Naive thymus-derived CD8-positive, alpha-beta T cell (primary cell): ENCODE measurements at regions not wholly inside any gene's neighbourhood (a gene's known extent, or its start where the extent isn't known, plus 50 kb on each side); places are given as distances from the start of the nearest gene placed in this dataset.

Experiments used
- ATAC-seq, 2 donors: fragments of 150-1000 bp; cut with Tn5 transposase in 1 of 2; sonication (Bioruptor Pico), chemical (Tn5 transposase) in 1 of 2; 1 replicate in 1 of 2; 2 replicates in 1 of 2; pipeline ENCODE4 v1.10.0; 2021; ENCODE audit warnings: mild to moderate bottlenecking in 2 of 2, moderate library complexity in 2 of 2
- POLR2A ChIA-PET: fragments of 350-600 bp; sonication (Branson Sonifier 250); formaldehyde crosslinking; loops from one replicate; lab custom pipeline; 2021; ENCODE audit warnings: antibody characterized with exemption; lab: Charles Lee
- DNase-seq, 10 donors: peaks; one replicate each; pipeline versions ENCODE4 v3.0.0 to v3.0.0-alpha.2; 2020 to 2022
- H3K27ac Mint-ChIP-seq, 10 donors: one replicate each; pipeline ENCODE4 v1.8.0; 2020 to 2022; ENCODE audit warnings: mild to moderate bottlenecking in 10 of 10, mixed read lengths in 10 of 10, moderate library complexity in 4 of 10, inconsistent platforms in 1 of 10
- H3K27me3 Mint-ChIP-seq, 5 donors: one replicate each; pipeline ENCODE4 v1.8.0; 2021 to 2022; ENCODE audit warnings: mixed read lengths in 5 of 5
- H3K36me3 Mint-ChIP-seq, 3 donors: one replicate each; pipeline ENCODE4 v1.8.0; 2020 to 2022; ENCODE audit warnings: mixed read lengths in 3 of 3, mild to moderate bottlenecking in 2 of 3, inconsistent platforms in 1 of 3
- H3K4me1 Mint-ChIP-seq, 4 donors: one replicate each; pipeline ENCODE4 v1.8.0; 2021 to 2022; ENCODE audit warnings: mixed read lengths in 4 of 4
- H3K4me3 Mint-ChIP-seq, 10 donors: one replicate each; pipeline ENCODE4 v1.8.0; 2020 to 2022; ENCODE audit warnings: mild to moderate bottlenecking in 10 of 10, mixed read lengths in 10 of 10, moderate library complexity in 6 of 10, inconsistent platforms in 1 of 10
- H3K9me3 Mint-ChIP-seq, 9 donors: one replicate each; pipeline ENCODE4 v1.8.0; 2020 to 2022; ENCODE audit warnings: mixed read lengths in 9 of 9, mild to moderate bottlenecking in 3 of 9, inconsistent platforms in 1 of 9, moderate library complexity in 1 of 9

DNA sequence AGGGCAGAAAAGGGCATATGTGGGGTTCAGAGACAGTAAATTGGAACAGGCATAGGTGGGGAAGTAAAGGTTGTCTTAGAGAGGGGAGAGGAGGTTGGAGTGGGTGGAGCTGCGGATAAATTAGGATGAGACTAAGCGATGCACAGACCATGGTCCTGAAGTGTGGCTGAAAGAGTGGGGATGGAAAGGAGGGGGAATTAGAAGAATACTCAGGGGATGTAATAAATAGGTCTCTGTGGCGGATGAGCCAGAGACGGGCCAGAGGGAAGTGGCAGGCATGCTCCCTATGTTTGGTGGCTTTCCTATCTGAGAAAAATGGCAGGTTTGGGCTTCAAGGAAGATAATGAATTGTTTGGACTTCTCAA lies 123.4 kb downstream of the OLFM4 start:
- H3K4me3 Mint-ChIP-seq: no peak overlapping the region
- peaks cover 3 to 30% (median 7%) of the 10 kb centered on the region in 5 donors for H3K27me3 Mint-ChIP-seq
- H3K4me1 Mint-ChIP-seq: peaks cover 0 to 8% (median 3%) of the 10 kb centered on the region in 4 donors

DNA sequence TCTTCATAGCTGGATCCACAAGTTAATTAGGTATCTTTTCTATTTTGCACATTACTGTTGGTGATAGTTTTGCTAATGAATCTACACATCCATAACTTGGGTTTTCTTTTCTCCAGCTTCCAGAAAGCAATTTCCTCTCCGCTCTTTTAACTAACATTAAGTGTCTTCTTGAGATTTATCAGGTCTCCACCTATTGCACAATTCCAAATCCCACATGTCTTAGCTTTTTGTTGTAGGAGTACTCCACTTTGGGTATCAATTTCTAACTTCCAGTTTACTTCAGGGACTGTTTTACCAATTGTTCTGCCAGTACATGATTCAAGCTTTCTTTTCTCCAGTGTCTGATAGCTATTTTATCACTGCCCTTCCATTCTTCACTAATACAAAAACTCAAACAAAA lies 129.6 kb downstream of the OLFM4 start:
- Mint-ChIP-seq H3K27ac (no peak overlapping the region), H3K4me1 (no peaks in the 10 kb centered on the region), H3K9me3 (peaks cover 0 to 17% (median 2%) of the 10 kb centered on the region in 9 donors), H3K27me3 (peaks cover 0 to 15% (median 11%) of the 10 kb centered on the region in 5 donors), H3K36me3 (no peaks in the 10 kb centered on the region), H3K4me3 (no peak overlapping the region)
- no peak for DNase-seq
- POLR2A ChIA-PET: no interaction called here
- no peak for ATAC-seq

More for the DNA sequence above, 123.4 kb downstream of the OLFM4 start:
- POLR2A ChIA-PET: no interaction called here
- Mint-ChIP-seq H3K36me3 (no peaks in the 10 kb centered on the region), H3K27ac (no peak overlapping the region), H3K9me3 (peaks cover 0 to 5% (median 0%) of the 10 kb centered on the region in 9 donors)
- ATAC-seq (no peak), DNase-seq (no peak)

DNA sequence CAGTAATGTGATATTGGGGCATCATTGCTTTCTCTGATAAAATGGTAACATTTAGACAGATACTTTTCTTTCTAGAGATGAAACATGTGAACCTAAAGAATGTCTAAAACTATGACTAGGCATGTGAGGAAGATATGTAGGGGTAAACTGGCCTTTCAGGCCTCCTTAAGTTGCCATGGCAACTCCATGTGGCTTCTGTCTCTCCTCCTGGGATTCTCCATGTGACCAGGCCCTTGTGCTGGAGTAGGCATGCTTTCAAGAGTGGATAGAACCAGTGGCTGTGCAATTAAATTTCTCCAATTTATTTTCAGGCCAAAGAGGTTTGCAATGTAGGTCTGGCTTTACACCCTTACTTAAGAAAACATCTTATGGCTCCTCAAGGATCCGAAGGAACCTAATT lies 130.8 kb downstream of the OLFM4 start:
- POLR2A ChIA-PET: no interaction called here
- H3K4me3 Mint-ChIP-seq: no peak overlapping the region
- DNase-seq (no peak), ATAC-seq (no peak)
- H3K27me3 Mint-ChIP-seq: peaks cover 0 to 15% (median 13%) of the 10 kb centered on the region in 5 donors
- H3K27ac Mint-ChIP-seq: no peak overlapping the region
- H3K9me3 Mint-ChIP-seq: peaks cover 0 to 17% (median 2%) of the 10 kb centered on the region in 9 donors
- no peaks in the 10 kb centered on the region for H3K36me3 Mint-ChIP-seq
- no peaks in the 10 kb centered on the region for H3K4me1 Mint-ChIP-seq

DNA sequence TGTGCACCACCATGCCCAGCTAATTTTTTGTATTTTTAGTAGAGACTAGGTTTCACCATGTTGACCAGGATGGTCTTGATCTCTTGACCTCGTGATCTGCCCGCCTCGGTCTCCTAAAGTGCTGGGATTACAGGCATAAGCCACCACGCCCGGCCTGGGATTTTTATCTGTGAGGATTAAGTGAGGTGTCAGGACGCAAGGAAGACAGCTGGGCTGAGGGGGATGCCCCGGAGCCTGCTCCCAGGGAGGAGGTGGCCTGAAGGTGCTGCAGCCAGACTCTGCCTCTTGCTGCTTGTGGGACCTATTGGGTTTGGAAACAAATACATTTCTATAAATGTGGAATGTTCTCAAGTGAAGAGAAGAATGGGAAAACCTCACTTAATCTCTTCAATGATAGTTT lies 131.6 kb downstream of the OLFM4 start:
- no peak overlapping the region for H3K27ac Mint-ChIP-seq
- H3K27me3 Mint-ChIP-seq: peaks cover 0 to 14% (median 7%) of the 10 kb centered on the region in 5 donors
- POLR2A ChIA-PET: no interaction called here
- no peak overlapping the region for H3K4me3 Mint-ChIP-seq
- H3K36me3 Mint-ChIP-seq: no peaks in the 10 kb centered on the region
- no peaks in the 10 kb centered on the region for H3K4me1 Mint-ChIP-seq
- ATAC-seq (no peak), DNase-seq (no peak)
- H3K9me3 Mint-ChIP-seq: peaks cover 0 to 17% (median 2%) of the 10 kb centered on the region in 9 donors

DNA sequence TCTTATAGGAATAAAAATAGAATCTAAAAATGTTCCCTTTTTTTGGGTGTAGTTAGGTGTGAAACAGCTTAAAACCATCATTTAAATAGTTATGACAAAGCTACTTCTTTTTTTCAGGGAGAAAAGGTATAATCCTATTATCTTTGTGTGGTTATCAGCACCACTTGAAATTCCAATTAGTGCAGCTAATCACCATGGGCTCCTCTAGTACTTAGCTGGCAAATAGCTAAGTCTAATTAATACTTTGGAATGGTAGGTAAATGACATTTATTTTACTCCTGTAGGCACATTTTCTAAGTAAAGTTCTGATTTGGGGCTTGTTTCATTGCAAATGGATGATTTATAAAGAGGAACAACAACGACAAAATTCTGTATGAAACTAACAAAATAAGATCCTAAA lies 132.6 kb downstream of the OLFM4 start:
- DNase-seq (no peak), ATAC-seq (no peak)
- POLR2A ChIA-PET: no interaction called here
- no peaks in the 10 kb centered on the region for H3K36me3 Mint-ChIP-seq
- H3K27ac Mint-ChIP-seq: no peak overlapping the region
- no peaks in the 10 kb centered on the region for H3K4me1 Mint-ChIP-seq
- H3K27me3 Mint-ChIP-seq: peaks cover 0 to 12% (median 7%) of the 10 kb centered on the region in 5 donors
- H3K4me3 Mint-ChIP-seq: no peak overlapping the region
- peaks cover 0 to 17% (median 2%) of the 10 kb centered on the region in 9 donors for H3K9me3 Mint-ChIP-seq

DNA sequence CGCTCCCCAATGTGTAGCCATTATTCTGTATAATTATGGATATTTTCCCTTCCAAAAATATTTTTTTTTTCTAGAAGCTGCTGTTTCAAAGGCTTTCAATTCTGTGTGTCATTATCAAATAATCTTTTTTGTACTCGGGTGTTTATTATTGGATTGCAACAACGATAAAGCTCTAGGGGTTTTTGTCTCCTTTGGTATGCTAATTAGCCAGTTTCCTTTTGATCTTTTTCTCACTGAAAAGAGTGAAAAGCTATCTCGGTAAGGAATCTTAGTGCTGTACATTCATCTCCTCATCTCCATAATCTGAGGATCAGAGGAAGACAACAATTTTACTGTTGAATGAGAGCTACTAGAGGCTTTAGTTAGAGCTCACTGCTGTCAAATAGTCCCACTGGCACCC lies 136.6 kb downstream of the OLFM4 start:
- Mint-ChIP-seq H3K27ac (no peak overlapping the region), H3K36me3 (no peaks in the 10 kb centered on the region), H3K9me3 (peaks cover 0 to 2% (median 0%) of the 10 kb centered on the region in 9 donors), H3K27me3 (peaks cover 1 to 14% (median 8%) of the 10 kb centered on the region in 5 donors), H3K4me1 (no peaks in the 10 kb centered on the region), H3K4me3 (no peak overlapping the region)
- ATAC-seq (no peak), DNase-seq (no peak)
- POLR2A ChIA-PET: no interaction called here

DNA sequence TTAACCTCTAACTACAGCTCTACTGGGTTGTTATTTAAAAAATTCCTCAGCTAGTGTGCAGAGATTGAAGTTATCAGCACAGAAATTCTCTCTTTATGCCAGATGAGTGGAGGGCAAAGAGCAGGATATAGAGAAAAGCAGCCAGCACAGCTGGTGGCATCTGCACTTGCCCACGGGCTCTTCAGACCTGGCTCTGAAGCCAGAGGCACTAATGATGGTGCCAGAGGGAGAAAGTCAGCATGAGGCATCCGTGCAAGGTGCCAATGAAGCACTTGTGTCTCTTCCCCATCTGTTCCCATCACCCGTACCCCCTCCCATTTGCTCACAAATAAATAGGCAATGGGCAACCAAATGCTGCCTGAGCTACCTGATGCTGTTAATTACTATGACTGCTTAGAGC lies 138.9 kb downstream of the OLFM4 start:
- no peak for ATAC-seq
- POLR2A ChIA-PET: no interaction called here
- DNase-seq: no peak
- Mint-ChIP-seq H3K4me3 (no peak overlapping the region), H3K4me1 (no peaks in the 10 kb centered on the region), H3K9me3 (peaks cover 0 to 2% (median 0%) of the 10 kb centered on the region in 9 donors), H3K27ac (no peak overlapping the region), H3K27me3 (peaks cover 1 to 13% (median 10%) of the 10 kb centered on the region in 5 donors), H3K36me3 (no peaks in the 10 kb centered on the region)

DNA sequence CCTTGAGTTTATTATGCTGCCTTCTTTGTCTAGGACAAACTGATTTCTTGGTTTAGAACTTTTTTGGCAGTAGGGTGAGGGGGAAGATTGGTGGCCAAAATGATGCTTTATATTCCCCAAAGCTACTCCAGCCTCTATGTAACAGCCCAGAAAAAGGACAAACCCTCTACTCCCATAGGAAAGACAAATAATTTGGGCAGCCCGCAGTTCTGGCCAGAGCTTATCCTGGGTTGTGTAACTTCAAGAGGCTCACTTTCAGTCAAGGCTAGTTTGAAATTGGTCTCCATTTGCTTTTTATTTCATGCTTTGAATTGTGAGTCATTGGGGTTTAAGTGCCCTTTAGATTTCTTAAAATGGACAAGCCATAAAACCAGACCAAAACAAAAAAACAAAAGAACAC lies 142.3 kb downstream of the OLFM4 start:
- Mint-ChIP-seq H3K4me1 (no peaks in the 10 kb centered on the region), H3K9me3 (peaks cover 0 to 20% (median 3%) of the 10 kb centered on the region in 9 donors), H3K36me3 (peaks cover 0 to 3% (median 0%) of the 10 kb centered on the region in 3 donors), H3K4me3 (no peak overlapping the region), H3K27ac (no peak overlapping the region), H3K27me3 (peaks cover 1 to 24% (median 11%) of the 10 kb centered on the region in 5 donors)
- ATAC-seq (no peak), DNase-seq (no peak)
- POLR2A ChIA-PET: no interaction called here

DNA sequence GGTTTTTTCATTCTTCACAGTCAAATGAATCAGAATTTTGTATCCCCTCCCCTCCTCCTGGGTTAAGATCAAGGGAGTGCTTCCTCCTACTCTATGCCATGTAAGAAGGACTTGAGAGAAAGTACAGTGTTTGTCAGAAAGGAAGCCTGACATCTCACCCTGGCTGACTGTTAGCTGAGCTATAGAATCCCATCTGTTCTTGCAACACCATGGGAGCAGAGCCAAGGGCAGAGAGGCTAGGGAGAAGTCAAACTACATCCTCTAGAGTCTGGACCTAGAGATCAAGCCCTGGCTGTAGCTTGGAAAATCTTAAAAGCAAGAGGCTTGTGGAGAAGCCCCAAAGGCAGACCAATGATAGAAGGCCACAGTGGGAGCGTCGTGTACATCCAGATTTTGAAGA lies 145.9 kb downstream of the OLFM4 start:
- no peak overlapping the region for H3K27ac Mint-ChIP-seq
- H3K27me3 Mint-ChIP-seq: peaks cover 0 to 21% (median 9%) of the 10 kb centered on the region in 5 donors
- POLR2A ChIA-PET: no interaction called here
- no peak overlapping the region for H3K4me3 Mint-ChIP-seq
- peaks cover 0 to 3% (median 0%) of the 10 kb centered on the region in 3 donors for H3K36me3 Mint-ChIP-seq
- no peaks in the 10 kb centered on the region for H3K4me1 Mint-ChIP-seq
- H3K9me3 Mint-ChIP-seq: peaks cover 0 to 20% (median 3%) of the 10 kb centered on the region in 9 donors
- ATAC-seq: no peak
- no peak for DNase-seq

DNA sequence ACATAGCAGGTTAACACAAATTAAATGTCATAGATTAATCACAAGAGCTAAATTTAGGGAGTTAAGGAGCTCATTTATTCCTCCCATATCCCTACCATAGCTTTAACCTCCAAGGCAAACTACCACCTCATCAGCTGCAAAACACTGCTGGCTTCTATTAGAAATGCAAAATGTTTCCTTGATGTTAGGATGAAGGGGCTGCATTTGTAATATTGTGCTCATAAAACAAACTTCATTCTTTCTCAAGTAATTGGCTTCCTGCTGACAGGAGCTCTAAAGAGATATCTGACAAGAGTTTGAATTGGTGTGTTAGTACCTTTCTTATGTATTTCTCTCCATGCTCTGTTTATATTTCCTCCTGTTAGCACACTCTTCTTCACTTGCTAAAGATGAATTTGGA lies 152.1 kb downstream of the OLFM4 start:
- Mint-ChIP-seq H3K36me3 (no peaks in the 10 kb centered on the region), H3K4me3 (no peak overlapping the region), H3K27me3 (no peaks in the 10 kb centered on the region), H3K9me3 (peaks cover 0 to 14% (median 0%) of the 10 kb centered on the region in 9 donors), H3K27ac (no peak overlapping the region), H3K4me1 (no peaks in the 10 kb centered on the region)
- POLR2A ChIA-PET: no interaction called here
- DNase-seq (no peak), ATAC-seq (no peak)

DNA sequence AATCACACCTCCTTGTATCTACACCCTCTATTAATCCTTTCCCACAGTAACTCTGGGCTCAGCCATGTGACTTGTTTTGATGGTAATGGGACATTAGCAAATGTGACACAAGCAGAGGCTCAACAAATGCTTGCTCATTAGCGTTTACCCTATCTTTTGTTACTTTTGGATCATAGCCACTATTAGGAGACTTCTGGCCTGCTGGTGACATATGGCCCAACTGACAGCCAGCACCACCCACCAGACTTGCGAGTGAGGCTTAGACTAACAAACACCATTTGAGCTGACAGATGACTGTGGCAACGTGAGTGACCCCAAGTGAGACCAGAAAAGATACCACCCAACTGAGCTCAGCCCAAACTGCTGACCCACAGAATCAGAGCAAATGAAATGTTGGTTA lies 154.1 kb downstream of the OLFM4 start:
- Mint-ChIP-seq H3K9me3 (peaks cover 0 to 14% (median 0%) of the 10 kb centered on the region in 9 donors), H3K27me3 (peaks cover 0 to 3% (median 1%) of the 10 kb centered on the region in 5 donors), H3K27ac (no peak overlapping the region), H3K4me1 (no peaks in the 10 kb centered on the region), H3K36me3 (no peaks in the 10 kb centered on the region), H3K4me3 (no peak overlapping the region)
- DNase-seq (no peak), ATAC-seq (no peak)
- POLR2A ChIA-PET: no interaction called here

DNA sequence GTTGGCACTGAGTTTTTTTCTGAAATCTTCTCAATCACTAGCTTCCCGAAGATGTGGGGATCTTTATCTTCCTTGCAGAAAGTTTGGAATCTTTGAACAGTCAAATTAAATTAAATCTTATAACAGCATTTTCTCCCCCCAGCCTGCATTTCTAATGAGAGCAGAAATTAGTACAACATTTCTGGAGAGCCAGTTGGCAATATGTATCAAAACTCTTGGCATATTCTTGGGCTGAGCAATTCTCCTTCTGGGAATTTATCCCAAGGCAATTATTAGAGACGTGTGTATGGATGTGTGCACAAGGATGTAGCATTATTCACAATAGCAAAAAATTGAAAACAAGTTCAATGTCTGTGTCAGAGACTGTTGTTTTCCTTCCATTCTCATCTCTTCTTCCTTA lies 159.5 kb downstream of the OLFM4 start:
- POLR2A ChIA-PET: no interaction called here
- Mint-ChIP-seq H3K36me3 (no peaks in the 10 kb centered on the region), H3K4me1 (no peaks in the 10 kb centered on the region), H3K4me3 (no peak overlapping the region), H3K27me3 (peaks cover 0 to 3% (median 1%) of the 10 kb centered on the region in 5 donors), H3K27ac (no peak overlapping the region), H3K9me3 (peaks cover 0 to 7% (median 0%) of the 10 kb centered on the region in 9 donors)
- ATAC-seq (no peak), DNase-seq (no peak)

DNA sequence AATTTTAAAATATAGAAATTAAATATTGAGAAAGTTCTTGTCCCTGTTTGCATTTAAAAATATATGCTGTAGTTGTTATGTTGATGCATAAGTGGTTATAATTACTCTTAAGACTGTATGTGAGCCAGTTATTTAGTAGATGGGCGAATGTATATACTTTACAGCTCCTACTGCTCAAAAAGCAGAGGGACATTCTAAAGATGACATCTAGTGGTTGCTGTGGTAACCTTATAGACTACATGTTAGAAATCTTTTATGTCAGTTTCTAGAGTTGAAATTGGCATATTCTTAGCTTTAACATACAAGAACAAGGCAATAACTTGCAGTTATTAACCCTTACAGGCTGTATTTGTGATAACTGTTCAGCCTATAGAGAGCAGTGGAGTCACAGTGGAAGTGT lies 160.5 kb downstream of the OLFM4 start:
- POLR2A ChIA-PET: no interaction called here
- ATAC-seq: no peak

DNA sequence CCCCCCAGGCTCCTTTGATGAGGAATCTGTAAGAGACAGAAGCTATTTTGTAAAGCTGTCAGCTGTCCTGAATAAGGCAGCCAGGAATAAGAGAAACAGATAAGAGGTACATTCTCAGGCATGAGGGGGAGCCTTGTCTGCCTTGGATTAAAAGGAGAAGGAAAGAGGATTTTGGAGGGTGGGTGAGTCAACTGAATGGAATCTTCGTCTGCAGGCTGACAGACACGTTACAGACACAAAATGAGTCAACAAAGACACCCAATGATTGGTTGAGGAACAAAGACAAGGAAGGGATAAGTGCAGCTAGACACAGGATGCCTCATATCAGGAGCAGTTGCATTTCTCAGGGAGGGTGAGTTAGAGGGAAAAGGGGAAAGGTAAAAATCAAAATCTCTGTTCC lies 162.5 kb downstream of the OLFM4 start:
- Mint-ChIP-seq H3K4me3 (no peak overlapping the region), H3K27me3 (peaks cover 0 to 3% (median 1%) of the 10 kb centered on the region in 5 donors), H3K9me3 (peaks cover 0 to 3% (median 0%) of the 10 kb centered on the region in 9 donors), H3K4me1 (no peaks in the 10 kb centered on the region), H3K27ac (no peak overlapping the region), H3K36me3 (no peaks in the 10 kb centered on the region)
- DNase-seq: no peak
- ATAC-seq: no peak
- POLR2A ChIA-PET: no interaction called here

More for the DNA sequence above, 160.5 kb downstream of the OLFM4 start:
- H3K27ac Mint-ChIP-seq: no peak overlapping the region
- no peaks in the 10 kb centered on the region for H3K36me3 Mint-ChIP-seq
- DNase-seq: no peak
- peaks cover 0 to 5% (median 0%) of the 10 kb centered on the region in 9 donors for H3K9me3 Mint-ChIP-seq
- no peak overlapping the region for H3K4me3 Mint-ChIP-seq
- peaks cover 0 to 3% (median 1%) of the 10 kb centered on the region in 5 donors for H3K27me3 Mint-ChIP-seq
- no peaks in the 10 kb centered on the region for H3K4me1 Mint-ChIP-seq
